ENCODE measurements at regions not wholly inside any gene's neighbourhood (a gene's known extent, or its start where the extent isn't known, plus 50 kb on each side); places are given as distances from the start of the nearest gene placed in this dataset.

DNA sequence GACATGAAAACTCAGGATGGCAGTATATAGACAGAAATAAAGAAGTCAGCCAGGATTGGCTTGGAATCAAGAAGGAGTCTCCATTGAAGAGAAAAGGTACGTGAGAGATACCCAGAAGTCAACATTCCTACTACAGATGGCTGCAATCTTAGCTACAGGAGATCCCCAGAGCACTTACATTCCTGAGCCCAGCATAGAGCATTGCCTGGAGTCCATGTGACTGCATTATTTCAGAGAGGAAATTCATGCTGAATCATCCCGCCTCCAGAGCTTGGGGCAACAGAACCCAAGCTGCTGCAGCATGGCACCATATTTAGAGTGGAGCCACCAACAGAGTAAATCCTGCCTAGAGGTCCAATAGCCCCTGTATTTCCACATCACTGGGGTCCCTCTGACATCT is 125.0 kb upstream of the GRIK2 start:
- TF ChIP-seq, protein P1, sequence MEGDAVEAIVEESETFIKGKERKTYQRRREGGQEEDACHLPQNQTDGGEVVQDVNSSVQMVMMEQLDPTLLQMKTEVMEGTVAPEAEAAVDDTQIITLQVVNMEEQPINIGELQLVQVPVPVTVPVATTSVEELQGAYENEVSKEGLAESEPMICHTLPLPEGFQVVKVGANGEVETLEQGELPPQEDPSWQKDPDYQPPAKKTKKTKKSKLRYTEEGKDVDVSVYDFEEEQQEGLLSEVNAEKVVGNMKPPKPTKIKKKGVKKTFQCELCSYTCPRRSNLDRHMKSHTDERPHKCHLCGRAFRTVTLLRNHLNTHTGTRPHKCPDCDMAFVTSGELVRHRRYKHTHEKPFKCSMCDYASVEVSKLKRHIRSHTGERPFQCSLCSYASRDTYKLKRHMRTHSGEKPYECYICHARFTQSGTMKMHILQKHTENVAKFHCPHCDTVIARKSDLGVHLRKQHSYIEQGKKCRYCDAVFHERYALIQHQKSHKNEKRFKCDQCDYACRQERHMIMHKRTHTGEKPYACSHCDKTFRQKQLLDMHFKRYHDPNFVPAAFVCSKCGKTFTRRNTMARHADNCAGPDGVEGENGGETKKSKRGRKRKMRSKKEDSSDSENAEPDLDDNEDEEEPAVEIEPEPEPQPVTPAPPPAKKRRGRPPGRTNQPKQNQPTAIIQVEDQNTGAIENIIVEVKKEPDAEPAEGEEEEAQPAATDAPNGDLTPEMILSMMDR (IDR thresholded peaks at IDR 0.05): no peak
- no peak for TF ChIP-seq EP300 (IDR thresholded peaks at IDR 0.05)
- no peak for TF ChIP-seq POLR2A (IDR thresholded peaks at IDR 0.05)
- no peak for TF ChIP-seq POLR2AphosphoS5 (IDR thresholded peaks at IDR 0.05)
